ENCODE measurements at regions not wholly inside any gene's neighbourhood (a gene's known extent, or its start where the extent isn't known, plus 50 kb on each side); places are given as distances from the start of the nearest gene placed in this dataset.
"Not testable (repeated sequence)": the region's sequence is repeated elsewhere in the genome, so short reads cannot be mapped to it uniquely, and the experiment has no call there.

DNA sequence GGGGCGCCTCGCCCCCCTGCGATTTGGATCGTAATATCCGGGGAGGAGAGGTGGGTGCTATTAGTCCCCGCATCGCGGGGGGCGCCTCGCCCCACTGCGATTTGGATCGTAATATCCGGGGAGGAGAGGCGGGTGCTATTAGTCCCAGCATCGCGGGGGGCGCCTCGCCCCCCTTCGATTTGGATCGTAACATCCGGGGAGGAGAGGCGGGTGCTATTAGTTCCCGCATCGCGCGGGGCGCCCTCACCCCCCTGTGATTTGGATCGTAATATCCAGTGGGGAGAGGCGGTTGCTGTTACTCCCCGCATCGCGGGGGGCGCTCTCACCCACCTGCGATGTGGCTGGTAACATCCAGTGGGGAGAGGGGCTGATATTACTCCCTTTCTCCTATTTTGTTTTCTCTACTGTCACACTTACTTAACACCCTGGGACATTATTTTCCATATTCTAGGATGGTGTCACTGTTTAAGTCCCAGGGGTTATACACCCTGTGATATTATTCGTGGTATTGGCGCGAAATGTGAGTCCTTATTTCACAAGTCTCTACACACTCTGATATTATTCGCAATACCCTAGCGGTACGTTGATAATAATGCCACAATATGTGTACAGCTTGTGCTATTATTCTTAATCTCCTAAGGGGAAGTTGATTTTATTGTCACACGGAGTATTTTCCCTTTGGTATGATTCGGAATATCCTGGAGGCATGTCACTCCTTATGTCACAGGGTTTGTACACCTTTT is 57.8 kb upstream of the ALDH3B2 start:
- no peak for DNase-seq (ENCODE audit: low read depth)
- TF ChIP-seq, protein P1, sequence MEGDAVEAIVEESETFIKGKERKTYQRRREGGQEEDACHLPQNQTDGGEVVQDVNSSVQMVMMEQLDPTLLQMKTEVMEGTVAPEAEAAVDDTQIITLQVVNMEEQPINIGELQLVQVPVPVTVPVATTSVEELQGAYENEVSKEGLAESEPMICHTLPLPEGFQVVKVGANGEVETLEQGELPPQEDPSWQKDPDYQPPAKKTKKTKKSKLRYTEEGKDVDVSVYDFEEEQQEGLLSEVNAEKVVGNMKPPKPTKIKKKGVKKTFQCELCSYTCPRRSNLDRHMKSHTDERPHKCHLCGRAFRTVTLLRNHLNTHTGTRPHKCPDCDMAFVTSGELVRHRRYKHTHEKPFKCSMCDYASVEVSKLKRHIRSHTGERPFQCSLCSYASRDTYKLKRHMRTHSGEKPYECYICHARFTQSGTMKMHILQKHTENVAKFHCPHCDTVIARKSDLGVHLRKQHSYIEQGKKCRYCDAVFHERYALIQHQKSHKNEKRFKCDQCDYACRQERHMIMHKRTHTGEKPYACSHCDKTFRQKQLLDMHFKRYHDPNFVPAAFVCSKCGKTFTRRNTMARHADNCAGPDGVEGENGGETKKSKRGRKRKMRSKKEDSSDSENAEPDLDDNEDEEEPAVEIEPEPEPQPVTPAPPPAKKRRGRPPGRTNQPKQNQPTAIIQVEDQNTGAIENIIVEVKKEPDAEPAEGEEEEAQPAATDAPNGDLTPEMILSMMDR (IDR thresholded peaks at IDR 0.05; ENCODE audit: insufficient read depth, low read depth, low read length, missing control alignments): peak; percentile 20
- no peak overlapping the region for H3K4me3 ChIP-seq (ENCODE audit: low read depth, low read length)

- DNase-seq (ENCODE audit: low read depth): no peak
- H3K4me3 ChIP-seq (ENCODE audit: low read depth, low read length): no peak overlapping the region
- TF ChIP-seq, protein P1 (IDR thresholded peaks at IDR 0.05; ENCODE audit: insufficient read depth, low read depth, low read length, missing control alignments): no peak
These were observed 57.2 kb upstream of the ALDH3B2 start for GRCh38 chr11:67731583-67731982.

- DNase-seq (ENCODE audit: low read depth); H3K4me3 ChIP-seq (ENCODE audit: low read depth, low read length): not testable (repeated sequence)
These were observed 53.7 kb upstream of the ALDH3B2 start for GRCh38 chr11:67728163-67728571.

GRCh38 chr11:67727066-67728040 is 52.9 kb upstream of the ALDH3B2 start:
- DNase-seq (ENCODE audit: low read depth): peak; percentile 28
- not testable (repeated sequence) for H3K4me3 ChIP-seq (ENCODE audit: low read depth, low read length)

All from GM12865 (cell line).